ENCODE measurements at regions not wholly inside any gene's neighbourhood (a gene's known extent, or its start where the extent isn't known, plus 50 kb on each side); places are given as distances from the start of the nearest gene placed in this dataset.

DNA sequence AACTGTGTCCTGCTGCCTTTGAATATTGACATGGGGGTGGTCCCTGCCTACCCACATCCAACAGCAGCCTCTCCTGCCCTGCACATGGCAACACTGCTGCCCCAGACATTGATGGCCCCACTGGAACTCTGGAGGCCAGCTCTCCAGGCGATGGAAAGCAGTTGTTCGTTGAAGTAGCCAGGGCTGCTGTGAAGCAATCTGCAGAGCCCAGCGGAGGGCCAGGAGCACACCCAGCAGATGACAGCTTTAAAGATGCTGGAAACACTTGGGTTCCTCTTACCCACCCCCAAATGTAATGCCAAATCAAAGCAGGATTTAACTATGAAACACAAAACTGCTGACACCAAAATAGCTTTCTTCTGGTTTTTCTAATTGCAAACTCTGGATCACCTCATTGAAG, 165.6 kb upstream of the NAV2 start:
- no peaks in the 10 kb centered on the region for H3K27me3 Mint-ChIP-seq (ENCODE audit: insufficient read depth, unreplicated experiment)
- no peaks in the 10 kb centered on the region for H3K27me3 ChIP-seq (replicated peaks; ENCODE audit: control insufficient read depth, insufficient read depth, low read length)
- DNase-seq = no peak
- intact Hi-C loops (cut with micrococcal nuclease; ENCODE audit: unreplicated experiment) = no loop called here
- no peak overlapping the region for H3K27ac Mint-ChIP-seq (ENCODE audit: unreplicated experiment)
- H3K4me3 ChIP-seq (ENCODE audit: low read depth, low read length) = no peak overlapping the region
- no peaks in the 10 kb centered on the region for H3K4me1 Mint-ChIP-seq (ENCODE audit: low read depth, unreplicated experiment)
- TF ChIP-seq CTCF (IDR thresholded peaks at IDR 0.05; ENCODE audit: insufficient read depth in 1 of 2, low read depth in 1 of 2, low read length in 1 of 2, severe bottlenecking in 1 of 2, unreplicated experiment in 1 of 2) = no peak
- ChIA-PET POLR2A (no interaction called here), CTCF (interaction anchor here (1.5 to 1.6 kb wide), 2 partner anchors 13 to 53 kb away, joined by 3 read pairs; no protein-coding TSS in a partner anchor)
- no TSS peak for BruUV-seq (replicated peaks)
- H3K36me3 ChIP-seq (ENCODE audit: control insufficient read depth, insufficient read depth, low read length) = no peaks in the 10 kb centered on the region
- no peak overlapping the region for H3K4me3 Mint-ChIP-seq (ENCODE audit: unreplicated experiment)
- no peaks in the 10 kb centered on the region; the same call in 1 of the 2 replicates for H3K4me1 ChIP-seq
- no peaks in the 10 kb centered on the region for H3K36me3 Mint-ChIP-seq (ENCODE audit: insufficient read depth, unreplicated experiment)
- H3K9me3 Mint-ChIP-seq (ENCODE audit: unreplicated experiment) = no peaks in the 10 kb centered on the region
- no peaks in the 10 kb centered on the region for H3K9me3 ChIP-seq

DNA sequence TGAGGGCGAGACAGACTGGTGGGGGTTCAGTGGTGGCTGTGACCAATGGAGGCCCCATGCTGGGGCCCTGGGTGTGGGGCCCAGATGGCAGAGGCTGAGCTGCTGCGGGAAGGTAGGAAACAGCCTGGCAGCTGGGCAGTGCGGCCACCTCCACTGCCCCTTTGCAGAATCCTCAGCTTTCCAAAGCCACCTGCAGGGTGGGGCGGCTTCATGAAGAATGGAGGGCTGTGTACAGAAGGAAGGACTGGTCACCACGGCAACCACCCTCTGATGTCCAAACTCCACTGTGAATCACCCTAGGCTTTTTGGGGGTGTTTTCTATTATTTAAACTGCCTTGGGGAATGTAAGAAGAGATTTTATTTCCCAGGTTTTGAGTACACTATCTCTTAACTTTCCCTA, 166.3 kb upstream of the NAV2 start:
- ChIA-PET POLR2A (no interaction called here), CTCF (interaction anchor here (1.5 to 1.6 kb wide), 2 partner anchors 14 to 53 kb away, joined by 3 read pairs; no protein-coding TSS in a partner anchor)
- H3K4me1 ChIP-seq = no peaks in the 10 kb centered on the region; the same call in 1 of the 2 replicates
- H3K4me1 Mint-ChIP-seq (ENCODE audit: low read depth, unreplicated experiment) = no peaks in the 10 kb centered on the region
- no peaks in the 10 kb centered on the region for H3K36me3 ChIP-seq (ENCODE audit: control insufficient read depth, insufficient read depth, low read length)
- TF ChIP-seq CTCF (IDR thresholded peaks at IDR 0.05; ENCODE audit: insufficient read depth in 1 of 2, low read depth in 1 of 2, low read length in 1 of 2, severe bottlenecking in 1 of 2, unreplicated experiment in 1 of 2) = no peak
- H3K36me3 Mint-ChIP-seq (ENCODE audit: insufficient read depth, unreplicated experiment) = no peaks in the 10 kb centered on the region
- H3K9me3 Mint-ChIP-seq (ENCODE audit: unreplicated experiment) = no peaks in the 10 kb centered on the region
- intact Hi-C loops (cut with micrococcal nuclease; ENCODE audit: unreplicated experiment) = no loop called here
- peak in 1 of 2 experiments; percentile 44 for DNase-seq
- no peak overlapping the region for H3K4me3 Mint-ChIP-seq (ENCODE audit: unreplicated experiment)
- no peak overlapping the region for H3K27ac Mint-ChIP-seq (ENCODE audit: unreplicated experiment)
- no peak overlapping the region for H3K4me3 ChIP-seq (ENCODE audit: low read depth, low read length)
- H3K27me3 Mint-ChIP-seq (ENCODE audit: insufficient read depth, unreplicated experiment) = no peaks in the 10 kb centered on the region
- H3K9me3 ChIP-seq = no peaks in the 10 kb centered on the region
- BruUV-seq (replicated peaks) = no TSS peak
- no peaks in the 10 kb centered on the region for H3K27me3 ChIP-seq (replicated peaks; ENCODE audit: control insufficient read depth, insufficient read depth, low read length)

DNA sequence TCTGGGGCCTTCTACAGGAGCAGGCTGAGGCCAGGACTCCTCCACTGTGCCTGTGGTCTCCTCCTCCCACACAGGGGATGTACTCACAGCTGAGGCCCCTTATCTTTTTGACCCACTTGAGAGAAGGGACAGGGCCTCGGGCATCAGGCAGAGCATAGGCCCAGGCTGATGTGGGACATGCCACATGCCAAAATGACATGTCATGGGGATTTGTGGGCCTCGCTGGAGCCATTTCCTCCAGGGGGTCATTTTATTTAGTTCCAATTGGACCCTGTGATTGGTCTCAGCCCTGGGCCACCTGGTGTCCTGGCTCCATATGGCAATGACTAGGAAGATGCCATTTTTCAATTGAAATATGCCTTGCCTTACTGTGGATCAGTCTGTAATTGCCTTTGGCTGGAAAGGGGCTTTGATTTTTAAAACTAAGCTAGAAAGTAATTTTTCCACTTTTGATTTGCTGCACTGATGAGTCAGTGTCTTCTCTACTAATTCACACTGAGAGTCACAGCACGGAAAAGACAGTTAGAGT, 171.1 kb upstream of the NAV2 start:
- no peaks in the 10 kb centered on the region for H3K9me3 Mint-ChIP-seq (ENCODE audit: unreplicated experiment)
- no peaks in the 10 kb centered on the region for H3K36me3 Mint-ChIP-seq (ENCODE audit: insufficient read depth, unreplicated experiment)
- no peak overlapping the region for H3K4me3 Mint-ChIP-seq (ENCODE audit: unreplicated experiment)
- BruUV-seq (replicated peaks) = no TSS peak
- POLR2A ChIA-PET = no interaction called here
- DNase-seq = no peak
- intact Hi-C loops (cut with micrococcal nuclease; ENCODE audit: unreplicated experiment) = no loop called here
- H3K4me1 ChIP-seq = no peaks in the 10 kb centered on the region; the same call in 1 of the 2 replicates
- H3K27me3 Mint-ChIP-seq (ENCODE audit: insufficient read depth, unreplicated experiment) = no peaks in the 10 kb centered on the region
- no peak overlapping the region for H3K27ac Mint-ChIP-seq (ENCODE audit: unreplicated experiment)
- no peaks in the 10 kb centered on the region for H3K36me3 ChIP-seq (ENCODE audit: control insufficient read depth, insufficient read depth, low read length)
- TF ChIP-seq CTCF (IDR thresholded peaks at IDR 0.05; ENCODE audit: insufficient read depth in 1 of 2, low read depth in 1 of 2, low read length in 1 of 2, severe bottlenecking in 1 of 2, unreplicated experiment in 1 of 2) = no peak
- no peaks in the 10 kb centered on the region for H3K27me3 ChIP-seq (replicated peaks; ENCODE audit: control insufficient read depth, insufficient read depth, low read length)
- H3K9me3 ChIP-seq = no peaks in the 10 kb centered on the region
- H3K4me1 Mint-ChIP-seq (ENCODE audit: low read depth, unreplicated experiment) = no peaks in the 10 kb centered on the region
- H3K4me3 ChIP-seq (ENCODE audit: low read depth, low read length) = no peak overlapping the region
- CTCF ChIA-PET = no interaction called here

All from Caco-2 (cell line).